Pancreas (tissue), 10 donors: ENCODE measurements at regions not wholly inside any gene's neighbourhood (a gene's known extent, or its start where the extent isn't known, plus 50 kb on each side); places are given as distances from the start of the nearest gene placed in this dataset.

ENCODE experiments used
- ATAC-seq, 4 donors: fragments of 200-7000 bp; cut with Tn5 transposase; one replicate each; pipeline versions ENCODE4 v1.8.0 to v1.9.1; 2020; ENCODE audit warnings: mild to moderate bottlenecking in 4 of 4, moderate library complexity in 4 of 4
- DNase-seq, 6 donors: peaks; one replicate each; pipeline ENCODE4 v3.0.0-alpha.2; 2020
- FAIRE-seq: peaks from 2 replicates; lab custom pipeline; 2012; peaks lifted over from hg19 to GRCh38; lab: Jason Lieb, UNC
- H3K27ac ChIP-seq, 4 donors: fragments of 200-600 bp; sonication (generic); 1 replicate in 3 of 4; 2 replicates in 1 of 4; pipeline versions ENCODE4 v1.5.0 to v1.8.0; 2020
- H3K27me3 ChIP-seq, 4 donors: fragments of 200-600 bp; one replicate each; pipeline ENCODE4 v1.8.0; 2021
- H3K36me3 ChIP-seq, 3 donors: fragments of 200-600 bp; sonication (generic) in 1 of 3; one replicate each; pipeline versions ENCODE4 v1.5.0 to v1.8.0; 2020 to 2021
- H3K4me1 ChIP-seq, 3 donors: fragments of 200-600 bp; one replicate each; pipeline ENCODE4 v1.8.0; 2021
- H3K4me3 ChIP-seq, 4 donors: fragments of 200-600 bp; sonication (generic) in 2 of 4; one replicate each; pipeline versions ENCODE4 v1.5.0 to v1.8.0; 2020 to 2021
- H3K9me3 ChIP-seq, 4 donors: fragments of 200-600 bp; one replicate each; pipeline ENCODE4 v1.8.0; 2021
- CTCF ChIP-seq, 4 donors: fragments of 200-600 bp; sonication (generic) in 3 of 4; IDR thresholded peaks; one replicate each; pipeline versions ENCODE4 v1.5.0 to v1.8.0; 2021; ENCODE audit warnings: antibody characterized with exemption in 4 of 4
- WGBS, 2 donors: extraction: QIAGEN DNeasy Blood & Tissue Kit; methylation state at CpG; one replicate each; pipeline ENCODE4 v1.1.7; 2013; 5-methylcytosine and 5-hydroxymethylcytosine counted together
- intact Hi-C, 3 donors: fragments of 100-400 bp; cut with DNase I; formaldehyde crosslinking; loops; one replicate each; pipeline versions ENCODE4 v1.11.1 to v1.14.2; 2022
- donor health status: healthy with polysubstance abuse.
- donor health status: DM: no; HTN: no; CAD: no; lungs with moderate emphysema.
- donor health status: DM: no; HTN: no; CAD: no.
- donor health status: control.
- donor health status: control.
- donor health status: Bipolar disorder and iron deficiency.
- donor health status: DM: yes; HTN: yes; CAD: no.
- donor health status: DM: no; HTN: no; CAD: no.
- donor health status: DM: no; HTN: no; CAD: no.
- donor health status: DM: yes; HTN: yes; CAD: no.

GRCh38 chr10:60677531-60678129 is 100.6 kb upstream of the CDK1 start:
- no peak for FAIRE-seq
- no peak for TF ChIP-seq CTCF (IDR thresholded peaks at IDR 0.05)

GRCh38 chr10:60675236-60675635 is 103.0 kb upstream of the CDK1 start:
- Histone ChIP-seq H3K9me3 (no peaks in the 10 kb centered on the region), H3K4me3 (no peak overlapping the region), H3K27ac (no peak overlapping the region), H3K27me3 (no peaks in the 10 kb centered on the region), H3K36me3 (no peaks in the 10 kb centered on the region), H3K4me1 (peaks cover 0 to 11% (median 11%) of the 10 kb centered on the region in 3 donors)
- no peak for ATAC-seq
- TF ChIP-seq CTCF (IDR thresholded peaks at IDR 0.05), result no peak
- FAIRE-seq, result no peak
- intact Hi-C loops, result no loop called here
- DNase-seq, result no peak

More at GRCh38 chr10:60677531-60678129, 100.6 kb upstream of the CDK1 start:
- DNase-seq (no peak), ATAC-seq (peak in 2 of 4 donors; percentile 29 to 37)
- WGBS, 2 donors, result 52 to 74% methylated on average over 4 of the region's 4 CpGs
- intact Hi-C loops, result no loop called here
- H3K27ac ChIP-seq, result no peak overlapping the region
- H3K9me3 ChIP-seq, result no peaks in the 10 kb centered on the region
- peaks cover 0 to 11% (median 11%) of the 10 kb centered on the region in 3 donors for H3K4me1 ChIP-seq
- no peaks in the 10 kb centered on the region for H3K27me3 ChIP-seq
- H3K36me3 ChIP-seq, result no peaks in the 10 kb centered on the region
- no peak overlapping the region for H3K4me3 ChIP-seq

GRCh38 chr10:60669501-60669900 is 108.8 kb upstream of the CDK1 start:
- H3K4me3 ChIP-seq, result no peak overlapping the region

GRCh38 chr10:60666221-60666620 is 112.1 kb upstream of the CDK1 start:
- no peak for FAIRE-seq
- Histone ChIP-seq H3K27ac (no peak overlapping the region), H3K9me3 (no peaks in the 10 kb centered on the region), H3K4me1 (no peaks in the 10 kb centered on the region), H3K27me3 (no peaks in the 10 kb centered on the region), H3K36me3 (no peaks in the 10 kb centered on the region), H3K4me3 (no peak overlapping the region)
- TF ChIP-seq CTCF (IDR thresholded peaks at IDR 0.05), result no peak
- ATAC-seq, result peak in 2 of 4 donors; percentile 37 to 73
- WGBS, 2 donors, result 85 to 89% methylated on average over 2 of the region's 2 CpGs
- no peak for DNase-seq
- intact Hi-C loops, result no loop called here

More at GRCh38 chr10:60669501-60669900, 108.8 kb upstream of the CDK1 start:
- Histone ChIP-seq H3K36me3 (no peaks in the 10 kb centered on the region), H3K9me3 (no peaks in the 10 kb centered on the region), H3K27ac (no peak overlapping the region), H3K27me3 (no peaks in the 10 kb centered on the region), H3K4me1 (no peaks in the 10 kb centered on the region)
- intact Hi-C loops, result no loop called here
- ATAC-seq (no peak), FAIRE-seq (no peak), DNase-seq (no peak)
- TF ChIP-seq CTCF (IDR thresholded peaks at IDR 0.05), result no peak
- 80 to 94% methylated on average over 1 of the region's 1 CpG for WGBS, 2 donors

GRCh38 chr10:60664859-60665258 is 113.4 kb upstream of the CDK1 start:
- TF ChIP-seq CTCF (IDR thresholded peaks at IDR 0.05), result no peak
- H3K4me1 ChIP-seq, result no peaks in the 10 kb centered on the region
- no peaks in the 10 kb centered on the region for H3K27me3 ChIP-seq
- FAIRE-seq (no peak), ATAC-seq (no peak), DNase-seq (no peak)
- no peak overlapping the region for H3K27ac ChIP-seq
- intact Hi-C loops, result no loop called here
- WGBS, 2 donors, result 59 to 93% methylated on average over 4 of the region's 4 CpGs
- no peaks in the 10 kb centered on the region for H3K9me3 ChIP-seq
- no peaks in the 10 kb centered on the region for H3K36me3 ChIP-seq
- no peak overlapping the region for H3K4me3 ChIP-seq
